ENCODE measurements at regions not wholly inside any gene's neighbourhood (a gene's known extent, or its start where the extent isn't known, plus 50 kb on each side); places are given as distances from the start of the nearest gene placed in this dataset.

DNA sequence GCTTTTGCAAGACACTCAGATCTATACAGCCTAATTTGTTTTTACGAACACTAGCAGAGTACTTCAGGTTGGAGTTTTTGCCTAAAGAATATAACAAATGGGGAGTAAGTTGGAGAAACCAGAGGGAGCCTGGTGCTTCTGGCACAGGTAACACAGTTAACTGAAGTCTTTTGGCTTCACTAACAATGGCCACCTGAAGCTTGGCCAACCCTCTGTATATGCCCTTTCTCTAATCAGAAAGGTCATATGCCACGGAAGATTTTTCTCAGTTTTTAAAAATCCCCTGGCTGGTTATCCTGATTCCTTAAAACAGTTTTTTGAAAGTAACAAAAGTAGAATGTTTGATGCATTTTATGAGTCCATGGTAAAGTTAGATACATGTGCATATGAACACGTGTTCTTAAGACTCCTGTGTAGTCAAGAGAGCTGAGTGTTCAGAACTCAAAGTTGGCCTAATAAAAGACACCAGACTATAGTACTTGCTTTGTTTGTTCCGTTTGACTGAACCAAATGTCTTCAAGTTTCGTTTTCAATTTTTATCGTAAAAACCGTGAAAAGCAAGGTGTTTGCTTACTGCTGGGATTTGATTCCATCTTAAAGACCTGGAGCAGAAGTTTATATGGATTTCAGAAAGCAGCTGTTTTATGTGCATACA is 137.5 kb downstream of the KCNRG start:
- TF ChIP-seq ARNTL (CRISPR knock-in tag; IDR thresholded peaks at IDR 0.05; ENCODE audit: borderline replicate concordance, low read depth) (no peak), ISL1 (CRISPR knock-in tag; IDR thresholded peaks at IDR 0.05) (no peak), RARB (CRISPR knock-in tag; IDR thresholded peaks at IDR 0.05) (no peak), ZNF565 (CRISPR knock-in tag; conservative IDR thresholded peaks at IDR 0.05; ENCODE audit: low read depth) (no peak)
- TF ChIP-seq, protein P1, sequence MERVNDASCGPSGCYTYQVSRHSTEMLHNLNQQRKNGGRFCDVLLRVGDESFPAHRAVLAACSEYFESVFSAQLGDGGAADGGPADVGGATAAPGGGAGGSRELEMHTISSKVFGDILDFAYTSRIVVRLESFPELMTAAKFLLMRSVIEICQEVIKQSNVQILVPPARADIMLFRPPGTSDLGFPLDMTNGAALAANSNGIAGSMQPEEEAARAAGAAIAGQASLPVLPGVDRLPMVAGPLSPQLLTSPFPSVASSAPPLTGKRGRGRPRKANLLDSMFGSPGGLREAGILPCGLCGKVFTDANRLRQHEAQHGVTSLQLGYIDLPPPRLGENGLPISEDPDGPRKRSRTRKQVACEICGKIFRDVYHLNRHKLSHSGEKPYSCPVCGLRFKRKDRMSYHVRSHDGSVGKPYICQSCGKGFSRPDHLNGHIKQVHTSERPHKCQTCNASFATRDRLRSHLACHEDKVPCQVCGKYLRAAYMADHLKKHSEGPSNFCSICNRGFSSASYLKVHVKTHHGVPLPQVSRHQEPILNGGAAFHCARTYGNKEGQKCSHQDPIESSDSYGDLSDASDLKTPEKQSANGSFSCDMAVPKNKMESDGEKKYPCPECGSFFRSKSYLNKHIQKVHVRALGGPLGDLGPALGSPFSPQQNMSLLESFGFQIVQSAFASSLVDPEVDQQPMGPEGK (CRISPR knock-in tag; IDR thresholded peaks at IDR 0.05; ENCODE audit: borderline replicate concordance), result no peak
- TF ChIP-seq, protein P2, sequence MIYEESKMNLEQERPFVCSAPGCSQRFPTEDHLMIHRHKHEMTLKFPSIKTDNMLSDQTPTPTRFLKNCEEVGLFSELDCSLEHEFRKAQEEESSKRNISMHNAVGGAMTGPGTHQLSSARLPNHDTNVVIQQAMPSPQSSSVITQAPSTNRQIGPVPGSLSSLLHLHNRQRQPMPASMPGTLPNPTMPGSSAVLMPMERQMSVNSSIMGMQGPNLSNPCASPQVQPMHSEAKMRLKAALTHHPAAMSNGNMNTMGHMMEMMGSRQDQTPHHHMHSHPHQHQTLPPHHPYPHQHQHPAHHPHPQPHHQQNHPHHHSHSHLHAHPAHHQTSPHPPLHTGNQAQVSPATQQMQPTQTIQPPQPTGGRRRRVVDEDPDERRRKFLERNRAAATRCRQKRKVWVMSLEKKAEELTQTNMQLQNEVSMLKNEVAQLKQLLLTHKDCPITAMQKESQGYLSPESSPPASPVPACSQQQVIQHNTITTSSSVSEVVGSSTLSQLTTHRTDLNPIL (CRISPR knock-in tag; IDR thresholded peaks at IDR 0.05; ENCODE audit: low read depth), result no peak
- TF ChIP-seq, protein P3, sequence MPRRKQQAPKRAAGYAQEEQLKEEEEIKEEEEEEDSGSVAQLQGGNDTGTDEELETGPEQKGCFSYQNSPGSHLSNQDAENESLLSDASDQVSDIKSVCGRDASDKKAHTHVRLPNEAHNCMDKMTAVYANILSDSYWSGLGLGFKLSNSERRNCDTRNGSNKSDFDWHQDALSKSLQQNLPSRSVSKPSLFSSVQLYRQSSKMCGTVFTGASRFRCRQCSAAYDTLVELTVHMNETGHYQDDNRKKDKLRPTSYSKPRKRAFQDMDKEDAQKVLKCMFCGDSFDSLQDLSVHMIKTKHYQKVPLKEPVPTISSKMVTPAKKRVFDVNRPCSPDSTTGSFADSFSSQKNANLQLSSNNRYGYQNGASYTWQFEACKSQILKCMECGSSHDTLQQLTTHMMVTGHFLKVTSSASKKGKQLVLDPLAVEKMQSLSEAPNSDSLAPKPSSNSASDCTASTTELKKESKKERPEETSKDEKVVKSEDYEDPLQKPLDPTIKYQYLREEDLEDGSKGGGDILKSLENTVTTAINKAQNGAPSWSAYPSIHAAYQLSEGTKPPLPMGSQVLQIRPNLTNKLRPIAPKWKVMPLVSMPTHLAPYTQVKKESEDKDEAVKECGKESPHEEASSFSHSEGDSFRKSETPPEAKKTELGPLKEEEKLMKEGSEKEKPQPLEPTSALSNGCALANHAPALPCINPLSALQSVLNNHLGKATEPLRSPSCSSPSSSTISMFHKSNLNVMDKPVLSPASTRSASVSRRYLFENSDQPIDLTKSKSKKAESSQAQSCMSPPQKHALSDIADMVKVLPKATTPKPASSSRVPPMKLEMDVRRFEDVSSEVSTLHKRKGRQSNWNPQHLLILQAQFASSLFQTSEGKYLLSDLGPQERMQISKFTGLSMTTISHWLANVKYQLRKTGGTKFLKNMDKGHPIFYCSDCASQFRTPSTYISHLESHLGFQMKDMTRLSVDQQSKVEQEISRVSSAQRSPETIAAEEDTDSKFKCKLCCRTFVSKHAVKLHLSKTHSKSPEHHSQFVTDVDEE (CRISPR knock-in tag; IDR thresholded peaks at IDR 0.05), result no peak

Data from SK-N-SH treated with all-trans-retinoic acid at 6 μM for 48 hours (cell line).